B cell (primary cell): ENCODE measurements at regions not wholly inside any gene's neighbourhood (a gene's known extent, or its start where the extent isn't known, plus 50 kb on each side); places are given as distances from the start of the nearest gene placed in this dataset.
"Not testable (repeated sequence)": the region's sequence is repeated elsewhere in the genome, so short reads cannot be mapped to it uniquely, and the experiment has no call there.

Experiments
- ATAC-seq: fragments of 200-7000 bp; cut with Tn5 transposase; one replicate; pipeline ENCODE4 v1.10.0; 2021; ENCODE audit warnings: low read depth, mild to moderate bottlenecking, moderate number of reproducible peaks, moderate library complexity
- CTCF ChIA-PET: fragments of 350-600 bp; sonication (Branson Sonifier 250); formaldehyde crosslinking; loops from one replicate; lab custom pipeline; 2021; ENCODE audit warnings: antibody characterized with exemption, inconsistent platforms; lab: Charles Lee
- POLR2A ChIA-PET: fragments of 350-600 bp; sonication (Branson Sonifier 250); formaldehyde crosslinking; loops from one replicate; lab custom pipeline; 2021; ENCODE audit warnings: antibody characterized with exemption; lab: Charles Lee
- DNase-seq: peaks from one replicate; pipeline ENCODE4 v3.0.0; 2013
- H2AFZ ChIP-seq: 2 replicates; pipeline ENCODE4 v1.6.1; 2012; ENCODE audit warnings: mild to moderate bottlenecking, low read depth, low read length; ENCODE audit not compliant: insufficient read depth, poor library complexity, severe bottlenecking
- H3K27ac ChIP-seq, 2 donors: 1 replicate in 1 of 2; 2 replicates in 1 of 2; pipeline ENCODE4 v1.5.1; 2012 to 2013; ENCODE audit warnings: low read length in 2 of 2, mild to moderate bottlenecking in 2 of 2, moderate library complexity in 1 of 2
- H3K27me3 ChIP-seq, 4 experiments: fragments of 200-600 bp in 1 of 4; sonication (generic) in 1 of 4; replicated peaks in 1 of 4; 1 replicate in 2 of 4; 2 replicates in 2 of 4; pipeline versions ENCODE4 v1.6.1 to v1.7.0; 2013 to 2016; ENCODE audit warnings: low read length in 3 of 4, mild to moderate bottlenecking in 2 of 4, mixed read lengths in 1 of 4, moderate library complexity in 1 of 4; ENCODE audit not compliant: insufficient read depth in 4 of 4, control insufficient read depth in 3 of 4; ENCODE audit errors: control extremely low read depth in 1 of 4
- H3K36me3 ChIP-seq, 2 experiments: replicated peaks in 1 of 2; 1 replicate in 1 of 2; 2 replicates in 1 of 2; pipeline versions ENCODE4 v1.6.1 to v1.7.1; 2013; ENCODE audit warnings: low read length in 1 of 2; ENCODE audit not compliant: insufficient read depth in 2 of 2, control insufficient read depth in 1 of 2; ENCODE audit errors: control extremely low read depth in 1 of 2, extremely low read depth in 1 of 2
- H3K4me1 ChIP-seq, 2 donors: fragments of 200-600 bp in 1 of 2; sonication (generic) in 1 of 2; 1 replicate in 1 of 2; 2 replicates in 1 of 2; pipeline versions ENCODE4 v1.5.1 to v1.6.1; 2013 to 2017; ENCODE audit warnings: low read length in 2 of 2; ENCODE audit not compliant: control insufficient read depth in 2 of 2, insufficient read depth in 2 of 2
- H3K4me2 ChIP-seq: replicated peaks from 2 replicates; pipeline ENCODE3; 2012; ENCODE audit warnings: mild to moderate bottlenecking, low read depth, low read length; ENCODE audit not compliant: poor library complexity, severe bottlenecking
- H3K4me3 ChIP-seq, 5 experiments: fragments of 200-600 bp in 1 of 5; sonication (generic) in 1 of 5; 1 replicate in 3 of 5; 2 replicates in 2 of 5; pipeline versions ENCODE4 v1.5.1 to v1.7.0; 2011 to 2016; ENCODE audit warnings: low read length in 4 of 5, mild to moderate bottlenecking in 4 of 5, low read depth in 2 of 5, control low read depth in 1 of 5, moderate library complexity in 1 of 5; ENCODE audit not compliant: insufficient read depth in 1 of 5; ENCODE audit errors: control extremely low read depth in 1 of 5, extremely low read depth in 1 of 5
- H3K79me2 ChIP-seq: fragments of 200-600 bp; sonication (generic); one replicate; pipeline ENCODE4 v1.6.0; 2016; ENCODE audit warnings: low read length; ENCODE audit not compliant: control insufficient read depth, insufficient read depth
- H3K9ac ChIP-seq: fragments of 200-600 bp; sonication (generic); 2 replicates; pipeline ENCODE4 v1.6.1; 2017; ENCODE audit warnings: mild to moderate bottlenecking, low read length, moderate library complexity
- H3K9me3 ChIP-seq, 3 donors: one replicate each; pipeline versions ENCODE4 v1.6.1 to v1.7.1; 2013; ENCODE audit warnings: low read length in 2 of 3; ENCODE audit not compliant: control insufficient read depth in 2 of 3, insufficient read depth in 1 of 3; ENCODE audit errors: control extremely low read depth in 1 of 3
- H4K20me1 ChIP-seq: 2 replicates; pipeline ENCODE4 v1.6.0; 2012; ENCODE audit warnings: mild to moderate bottlenecking, low read length; ENCODE audit not compliant: insufficient read depth, control insufficient read depth, poor library complexity, severe bottlenecking
- H3K27ac Mint-ChIP-seq: one replicate; pipeline ENCODE4 v1.8.0; 2021; ENCODE audit warnings: mixed read lengths
- H3K27me3 Mint-ChIP-seq: one replicate; pipeline ENCODE4 v1.8.0; 2021; ENCODE audit warnings: mixed read lengths
- H3K4me1 Mint-ChIP-seq: one replicate; pipeline ENCODE4 v1.8.0; 2021; ENCODE audit warnings: mixed read lengths
- H3K4me3 Mint-ChIP-seq: one replicate; pipeline ENCODE4 v1.8.0; 2021; ENCODE audit warnings: mixed read lengths
- H3K9me3 Mint-ChIP-seq: one replicate; pipeline ENCODE4 v1.8.0; 2022; ENCODE audit warnings: mixed read lengths; ENCODE audit not compliant: insufficient read depth
- CTCF ChIP-seq: fragments of 200-600 bp; IDR thresholded peaks from one replicate; pipeline ENCODE4 v1.8.0; 2022; ENCODE audit warnings: antibody characterized with exemption, mild to moderate bottlenecking
- EZH2 ChIP-seq: IDR thresholded peaks from 2 replicates; pipeline ENCODE4 v1.6.1; 2012; ENCODE audit warnings: borderline replicate concordance, low read depth, mild to moderate bottlenecking, moderate library complexity, low read length; ENCODE audit not compliant: insufficient read depth, poor library complexity, severe bottlenecking
- WGBS: methylation state at CpG from one replicate; pipeline ENCODE4 v1.1.5; 2013; ENCODE audit warnings: missing lambda C conversion rate; ENCODE audit not compliant: insufficient coverage; 5-methylcytosine and 5-hydroxymethylcytosine counted together
- intact Hi-C: fragments of 100-400 bp; cut with micrococcal nuclease; formaldehyde crosslinking; loops from one replicate; pipeline ENCODE4 v1.10.0; 2022

GRCh38 chr4:31259119-31259518 is 539.0 kb downstream of the PCDH7 start:
- no peaks in the 10 kb centered on the region for H3K4me1 Mint-ChIP-seq
- H4K20me1 ChIP-seq = no peaks in the 10 kb centered on the region
- no peaks in the 10 kb centered on the region for H3K79me2 ChIP-seq
- CTCF ChIA-PET = no interaction called here
- ATAC-seq = no peak
- H3K4me2 ChIP-seq = no peak overlapping the region
- TF ChIP-seq CTCF (no peak), EZH2 (no peak)
- intact Hi-C loops = no loop called here
- DNase-seq = no peak
- no peak overlapping the region for H3K9ac ChIP-seq
- no peak overlapping the region for H2AFZ ChIP-seq
- 96% methylated on average over 14 of the region's 15 CpGs for WGBS
- H3K4me1 ChIP-seq = no peaks in the 10 kb centered on the region
- H3K4me3 Mint-ChIP-seq = no peak overlapping the region
- POLR2A ChIA-PET = no interaction called here
- no peaks in the 10 kb centered on the region for H3K27me3 ChIP-seq
- H3K27me3 Mint-ChIP-seq = no peaks in the 10 kb centered on the region
- H3K36me3 ChIP-seq = no peaks in the 10 kb centered on the region
- peaks cover 2% of the 10 kb centered on the region for H3K9me3 Mint-ChIP-seq
- peaks cover 0 to 12% (median 0%) of the 10 kb centered on the region in 3 donors for H3K9me3 ChIP-seq
- H3K27ac Mint-ChIP-seq = no peak overlapping the region
- no peak overlapping the region for H3K27ac ChIP-seq
- no peak overlapping the region for H3K4me3 ChIP-seq

GRCh38 chr4:31261632-31262031 is 541.5 kb downstream of the PCDH7 start:
- no peaks in the 10 kb centered on the region for H3K4me1 Mint-ChIP-seq
- ATAC-seq (no peak), DNase-seq (no peak)
- intact Hi-C loops = no loop called here
- H3K4me3 Mint-ChIP-seq = no peak overlapping the region
- no peak overlapping the region for H3K27ac ChIP-seq
- H3K9me3 Mint-ChIP-seq = peaks cover 2% of the 10 kb centered on the region
- no peak overlapping the region for H3K4me3 ChIP-seq
- no peaks in the 10 kb centered on the region for H3K27me3 Mint-ChIP-seq
- no peaks in the 10 kb centered on the region for H4K20me1 ChIP-seq
- H3K9ac ChIP-seq = no peak overlapping the region
- H3K36me3 ChIP-seq = no peaks in the 10 kb centered on the region
- no peaks in the 10 kb centered on the region for H3K79me2 ChIP-seq
- H3K4me1 ChIP-seq = no peaks in the 10 kb centered on the region
- CTCF ChIA-PET = no interaction called here
- 71% methylated on average over 1 of the region's 2 CpGs for WGBS
- TF ChIP-seq EZH2 (no peak), CTCF (no peak)
- H3K4me2 ChIP-seq = no peak overlapping the region
- POLR2A ChIA-PET = no interaction called here
- no peak overlapping the region for H2AFZ ChIP-seq
- no peak overlapping the region for H3K27ac Mint-ChIP-seq
- no peaks in the 10 kb centered on the region for H3K27me3 ChIP-seq
- H3K9me3 ChIP-seq = peaks cover 0 to 12% (median 0%) of the 10 kb centered on the region in 3 donors

- H3K4me1 Mint-ChIP-seq, H3K4me1 ChIP-seq, H3K9me3 Mint-ChIP-seq, H4K20me1 ChIP-seq, H3K4me3 Mint-ChIP-seq, POLR2A ChIA-PET, H2AFZ ChIP-seq, H3K79me2 ChIP-seq, H3K27ac Mint-ChIP-seq, H3K27ac ChIP-seq, H3K36me3 ChIP-seq, H3K4me3 ChIP-seq, H3K4me2 ChIP-seq, CTCF ChIA-PET, intact Hi-C loops, ATAC-seq, H3K9me3 ChIP-seq, DNase-seq, H3K27me3 ChIP-seq, H3K27me3 Mint-ChIP-seq, H3K9ac ChIP-seq: not testable (repeated sequence)
- 100% methylated on average over 2 of the region's 4 CpGs for WGBS
Measured at GRCh38 chr4:31266094-31266493, 545.9 kb downstream of the PCDH7 start.
